ENCODE measurements at regions not wholly inside any gene's neighbourhood (a gene's known extent, or its start where the extent isn't known, plus 50 kb on each side); places are given as distances from the start of the nearest gene placed in this dataset.

DNA sequence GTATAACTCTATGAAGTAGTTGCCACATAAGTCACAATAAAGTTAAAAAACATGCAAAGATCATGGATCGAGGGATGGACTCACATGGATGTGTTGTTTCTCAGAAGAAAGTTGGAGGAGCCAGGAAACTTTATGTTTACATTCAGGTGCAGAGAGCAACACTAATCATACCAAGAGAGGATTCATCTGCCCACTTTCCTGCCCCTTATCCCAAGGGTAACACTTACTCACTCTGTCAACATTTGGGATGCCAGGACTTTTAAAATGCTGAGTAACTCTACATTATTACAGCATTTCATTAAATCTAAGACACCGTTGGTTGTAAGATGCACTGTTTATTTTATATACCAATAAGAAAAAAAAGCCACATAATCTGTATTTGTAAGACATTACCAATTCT, 170.4 kb downstream of the KCNE4 start:
- Histone ChIP-seq H4K20me1 (ENCODE audit: insufficient read depth, low read length) (no peaks in the 10 kb centered on the region), H3K79me2 (ENCODE audit: insufficient read depth, low read length) (no peaks in the 10 kb centered on the region), H3K4me3 (ENCODE audit: insufficient read depth, low read length) (no peak overlapping the region), H3K36me3 (ENCODE audit: insufficient read depth, low read length) (no peaks in the 10 kb centered on the region), H2AFZ (ENCODE audit: low read length) (no peak overlapping the region), H3K9me3 (ENCODE audit: low read depth, low read length) (no peaks in the 10 kb centered on the region), H3K27me3 (ENCODE audit: insufficient read depth, low read length) (peaks cover 2% of the 10 kb centered on the region), H3K4me1 (ENCODE audit: insufficient read depth, low read length) (peaks cover 4% of the 10 kb centered on the region), H3K4me2 (ENCODE audit: insufficient read depth, low read length) (no peak overlapping the region), H3K27ac (ENCODE audit: low read depth, low read length) (no peak overlapping the region)
- DNase-seq (ENCODE audit: insufficient read length, low spot score, missing footprints) = no peak
- TF ChIP-seq, protein P1, sequence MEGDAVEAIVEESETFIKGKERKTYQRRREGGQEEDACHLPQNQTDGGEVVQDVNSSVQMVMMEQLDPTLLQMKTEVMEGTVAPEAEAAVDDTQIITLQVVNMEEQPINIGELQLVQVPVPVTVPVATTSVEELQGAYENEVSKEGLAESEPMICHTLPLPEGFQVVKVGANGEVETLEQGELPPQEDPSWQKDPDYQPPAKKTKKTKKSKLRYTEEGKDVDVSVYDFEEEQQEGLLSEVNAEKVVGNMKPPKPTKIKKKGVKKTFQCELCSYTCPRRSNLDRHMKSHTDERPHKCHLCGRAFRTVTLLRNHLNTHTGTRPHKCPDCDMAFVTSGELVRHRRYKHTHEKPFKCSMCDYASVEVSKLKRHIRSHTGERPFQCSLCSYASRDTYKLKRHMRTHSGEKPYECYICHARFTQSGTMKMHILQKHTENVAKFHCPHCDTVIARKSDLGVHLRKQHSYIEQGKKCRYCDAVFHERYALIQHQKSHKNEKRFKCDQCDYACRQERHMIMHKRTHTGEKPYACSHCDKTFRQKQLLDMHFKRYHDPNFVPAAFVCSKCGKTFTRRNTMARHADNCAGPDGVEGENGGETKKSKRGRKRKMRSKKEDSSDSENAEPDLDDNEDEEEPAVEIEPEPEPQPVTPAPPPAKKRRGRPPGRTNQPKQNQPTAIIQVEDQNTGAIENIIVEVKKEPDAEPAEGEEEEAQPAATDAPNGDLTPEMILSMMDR (IDR thresholded peaks at IDR 0.05; ENCODE audit: extremely low read depth, low read depth, low read length) = no peak

DNA sequence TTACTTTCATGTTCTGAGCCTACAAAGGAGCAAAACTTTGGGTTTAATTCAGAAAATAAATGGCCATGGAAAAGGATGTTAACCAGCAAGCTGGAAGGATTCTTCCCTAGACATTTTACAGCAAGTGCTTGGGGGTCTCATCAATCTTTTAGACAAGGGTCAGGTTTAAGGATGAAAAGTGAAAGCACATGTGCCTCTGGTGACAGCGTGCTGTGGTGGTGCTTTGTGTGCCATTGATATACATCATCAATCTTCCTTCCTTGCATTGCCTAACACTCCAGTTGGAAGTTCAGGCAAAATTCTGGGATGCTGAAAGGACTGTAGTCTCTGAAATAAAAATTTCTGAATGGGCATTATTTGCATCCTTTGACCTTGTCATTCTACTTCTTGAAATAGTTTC, 171.2 kb downstream of the KCNE4 start:
- H3K79me2 ChIP-seq (ENCODE audit: insufficient read depth, low read length) = no peaks in the 10 kb centered on the region
- H3K4me3 ChIP-seq (ENCODE audit: insufficient read depth, low read length) = no peak overlapping the region
- H4K20me1 ChIP-seq (ENCODE audit: insufficient read depth, low read length) = no peaks in the 10 kb centered on the region
- no peak overlapping the region for H3K4me2 ChIP-seq (ENCODE audit: insufficient read depth, low read length)
- TF ChIP-seq, protein P1 (IDR thresholded peaks at IDR 0.05; ENCODE audit: extremely low read depth, low read depth, low read length) = no peak
- no peaks in the 10 kb centered on the region for H3K9me3 ChIP-seq (ENCODE audit: low read depth, low read length)
- no peak for DNase-seq (ENCODE audit: insufficient read length, low spot score, missing footprints)
- H2AFZ ChIP-seq (ENCODE audit: low read length) = no peak overlapping the region
- no peaks in the 10 kb centered on the region for H3K36me3 ChIP-seq (ENCODE audit: insufficient read depth, low read length)
- H3K4me1 ChIP-seq (ENCODE audit: insufficient read depth, low read length) = peaks cover 4% of the 10 kb centered on the region
- no peak overlapping the region for H3K27ac ChIP-seq (ENCODE audit: low read depth, low read length)
- H3K27me3 ChIP-seq (ENCODE audit: insufficient read depth, low read length) = no peaks in the 10 kb centered on the region

DNA sequence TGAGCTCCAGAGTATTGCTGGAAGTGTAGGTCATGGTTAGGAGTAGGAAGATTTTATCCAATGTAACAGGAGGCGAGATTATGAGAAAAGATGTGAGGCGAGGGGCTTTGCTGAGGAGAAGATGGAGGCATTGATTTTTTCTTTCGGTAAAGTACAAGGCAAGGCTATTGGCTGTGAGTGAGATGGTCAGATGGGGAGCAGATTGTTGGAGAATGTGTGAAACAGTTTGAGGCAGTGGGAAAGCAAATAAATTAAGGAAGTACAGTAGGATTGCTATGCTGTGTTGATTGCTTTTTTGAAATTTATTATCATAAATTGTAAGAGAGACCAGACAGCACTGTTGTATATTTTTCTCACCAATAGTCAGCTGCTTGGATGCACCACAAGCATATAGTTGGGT, 173.3 kb downstream of the KCNE4 start:
- Histone ChIP-seq H3K9me3 (ENCODE audit: low read depth, low read length) (no peaks in the 10 kb centered on the region), H4K20me1 (ENCODE audit: insufficient read depth, low read length) (no peaks in the 10 kb centered on the region), H3K4me2 (ENCODE audit: insufficient read depth, low read length) (no peak overlapping the region), H2AFZ (ENCODE audit: low read length) (no peak overlapping the region), H3K79me2 (ENCODE audit: insufficient read depth, low read length) (no peaks in the 10 kb centered on the region), H3K27ac (ENCODE audit: low read depth, low read length) (no peak overlapping the region), H3K4me3 (ENCODE audit: insufficient read depth, low read length) (no peak overlapping the region), H3K27me3 (ENCODE audit: insufficient read depth, low read length) (no peaks in the 10 kb centered on the region), H3K4me1 (ENCODE audit: insufficient read depth, low read length) (peaks cover 4% of the 10 kb centered on the region), H3K36me3 (ENCODE audit: insufficient read depth, low read length) (no peaks in the 10 kb centered on the region)
- DNase-seq (ENCODE audit: insufficient read length, low spot score, missing footprints) = no peak
- TF ChIP-seq, protein P1 (IDR thresholded peaks at IDR 0.05; ENCODE audit: extremely low read depth, low read depth, low read length) = no peak

DNA sequence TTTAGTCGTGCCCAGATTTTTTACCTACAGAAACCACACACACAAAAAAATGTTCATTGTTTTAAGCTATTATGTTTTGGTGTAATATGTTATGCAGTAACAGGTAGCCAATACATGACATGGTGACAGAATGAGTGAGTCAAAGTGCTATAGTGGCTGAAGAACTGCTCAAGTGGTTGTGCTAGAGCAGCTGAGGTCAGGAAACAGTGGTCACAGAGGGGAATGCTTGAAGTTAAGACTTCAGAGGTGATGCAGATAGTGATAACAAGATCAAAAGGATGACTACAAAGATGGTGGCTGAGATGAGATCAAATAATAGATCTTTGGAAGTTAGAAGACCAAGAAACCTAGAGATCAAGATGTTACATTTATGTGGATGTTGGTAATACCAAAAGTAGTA, 174.3 kb downstream of the KCNE4 start:
- Histone ChIP-seq H3K79me2 (ENCODE audit: insufficient read depth, low read length) (no peaks in the 10 kb centered on the region), H3K4me1 (ENCODE audit: insufficient read depth, low read length) (peaks cover 4% of the 10 kb centered on the region), H3K9me3 (ENCODE audit: low read depth, low read length) (no peaks in the 10 kb centered on the region), H3K27ac (ENCODE audit: low read depth, low read length) (no peak overlapping the region), H3K36me3 (ENCODE audit: insufficient read depth, low read length) (no peaks in the 10 kb centered on the region), H4K20me1 (ENCODE audit: insufficient read depth, low read length) (no peaks in the 10 kb centered on the region), H2AFZ (ENCODE audit: low read length) (no peak overlapping the region), H3K27me3 (ENCODE audit: insufficient read depth, low read length) (no peaks in the 10 kb centered on the region), H3K4me2 (ENCODE audit: insufficient read depth, low read length) (no peak overlapping the region), H3K4me3 (ENCODE audit: insufficient read depth, low read length) (no peak overlapping the region)
- TF ChIP-seq, protein P1 (IDR thresholded peaks at IDR 0.05; ENCODE audit: extremely low read depth, low read depth, low read length) = no peak
- DNase-seq (ENCODE audit: insufficient read length, low spot score, missing footprints) = no peak
